DOHH2 (cell line): ENCODE measurements at regions not wholly inside any gene's neighbourhood (a gene's known extent, or its start where the extent isn't known, plus 50 kb on each side); places are given as distances from the start of the nearest gene placed in this dataset.

Experiments
- EZH2phosphoT487 ChIP-seq: fragments of 200-600 bp; sonication (generic); IDR thresholded peaks from 2 replicates; pipeline ENCODE4 v1.6.1; 2017; ENCODE audit warnings: borderline replicate concordance, mild to moderate bottlenecking, antibody characterized with exemption, low read length, moderate library complexity, mixed read lengths
- TF ChIP-seq, protein P1 (sequence below): fragments of 200-600 bp; sonication (generic); IDR thresholded peaks from one replicate; pipeline ENCODE4 v1.5.1; 2014; ENCODE audit warnings: antibody characterized with exemption, mild to moderate bottlenecking, low read depth, low read length; ENCODE audit not compliant: poor library complexity, severe bottlenecking

- TF ChIP-seq, protein P1, sequence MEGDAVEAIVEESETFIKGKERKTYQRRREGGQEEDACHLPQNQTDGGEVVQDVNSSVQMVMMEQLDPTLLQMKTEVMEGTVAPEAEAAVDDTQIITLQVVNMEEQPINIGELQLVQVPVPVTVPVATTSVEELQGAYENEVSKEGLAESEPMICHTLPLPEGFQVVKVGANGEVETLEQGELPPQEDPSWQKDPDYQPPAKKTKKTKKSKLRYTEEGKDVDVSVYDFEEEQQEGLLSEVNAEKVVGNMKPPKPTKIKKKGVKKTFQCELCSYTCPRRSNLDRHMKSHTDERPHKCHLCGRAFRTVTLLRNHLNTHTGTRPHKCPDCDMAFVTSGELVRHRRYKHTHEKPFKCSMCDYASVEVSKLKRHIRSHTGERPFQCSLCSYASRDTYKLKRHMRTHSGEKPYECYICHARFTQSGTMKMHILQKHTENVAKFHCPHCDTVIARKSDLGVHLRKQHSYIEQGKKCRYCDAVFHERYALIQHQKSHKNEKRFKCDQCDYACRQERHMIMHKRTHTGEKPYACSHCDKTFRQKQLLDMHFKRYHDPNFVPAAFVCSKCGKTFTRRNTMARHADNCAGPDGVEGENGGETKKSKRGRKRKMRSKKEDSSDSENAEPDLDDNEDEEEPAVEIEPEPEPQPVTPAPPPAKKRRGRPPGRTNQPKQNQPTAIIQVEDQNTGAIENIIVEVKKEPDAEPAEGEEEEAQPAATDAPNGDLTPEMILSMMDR, result no peak
- no peak for TF ChIP-seq EZH2phosphoT487
Measured at GRCh38 chr16:51430716-51431369, 279.8 kb upstream of the SALL1 start.
